Caco-2 (cell line): ENCODE measurements at regions not wholly inside any gene's neighbourhood (a gene's known extent, or its start where the extent isn't known, plus 50 kb on each side); places are given as distances from the start of the nearest gene placed in this dataset.

Experiments used
- BruUV-seq: library from RNA; stranded (reverse); fragments of 400-500 nt; replicated peaks from 2 replicates; lab custom pipeline; 2021; lab: Mats Ljungman, UMichigan
- CTCF ChIA-PET: fragments of 300-600 bp; sonication (Branson Sonifier 250); formaldehyde crosslinking; loops from one replicate; lab custom pipeline; 2022; ENCODE audit warnings: antibody characterized with exemption; lab: Charles Lee
- POLR2A ChIA-PET: fragments of 300-600 bp; sonication (Branson Sonifier 250); formaldehyde crosslinking; loops from one replicate; lab custom pipeline; 2022; ENCODE audit warnings: antibody characterized with exemption; lab: Charles Lee
- DNase-seq, 2 experiments: peaks; one replicate each; pipeline versions ENCODE4 v3.0.0 to v3.0.0-alpha.2; 2020 to 2022
- H3K27me3 ChIP-seq: replicated peaks from 2 replicates; pipeline ENCODE4 v1.6.0; 2011; ENCODE audit warnings: low read length; ENCODE audit not compliant: control insufficient read depth, insufficient read depth
- H3K36me3 ChIP-seq: 2 replicates; pipeline ENCODE4 v1.5.1; 2011; ENCODE audit warnings: low read length; ENCODE audit not compliant: control insufficient read depth, insufficient read depth
- H3K4me1 ChIP-seq: fragments of 250-450 bp; sonication (Bioruptor Pico); 2 replicates; pipeline ENCODE4 v1.5.1; 2020; ENCODE audit warnings: mild to moderate bottlenecking
- H3K4me3 ChIP-seq: 2 replicates; pipeline ENCODE4 v1.5.1; 2011; ENCODE audit warnings: low read depth, mild to moderate bottlenecking, control low read depth, low read length
- H3K9me3 ChIP-seq: fragments of 250-450 bp; sonication (Bioruptor Pico); 2 replicates; pipeline ENCODE4 v1.5.1; 2020; ENCODE audit warnings: mild to moderate bottlenecking, moderate library complexity
- H3K27ac Mint-ChIP-seq: one replicate; pipeline ENCODE4 v1.8.0; 2022; ENCODE audit warnings: mixed read lengths; ENCODE audit not compliant: unreplicated experiment
- H3K27me3 Mint-ChIP-seq: one replicate; pipeline ENCODE4 v1.8.0; 2022; ENCODE audit warnings: mixed read lengths; ENCODE audit not compliant: insufficient read depth, unreplicated experiment
- H3K36me3 Mint-ChIP-seq: one replicate; pipeline ENCODE4 v1.8.0; 2022; ENCODE audit warnings: mild to moderate bottlenecking, mixed read lengths; ENCODE audit not compliant: insufficient read depth, unreplicated experiment
- H3K4me1 Mint-ChIP-seq: one replicate; pipeline ENCODE4 v1.8.0; 2022; ENCODE audit warnings: low read depth, mixed read lengths; ENCODE audit not compliant: unreplicated experiment
- H3K4me3 Mint-ChIP-seq: one replicate; pipeline ENCODE4 v1.8.0; 2022; ENCODE audit warnings: mild to moderate bottlenecking, moderate library complexity, mixed read lengths; ENCODE audit not compliant: unreplicated experiment
- H3K9me3 Mint-ChIP-seq: one replicate; pipeline ENCODE4 v1.8.0; 2022; ENCODE audit warnings: mixed read lengths; ENCODE audit not compliant: unreplicated experiment
- intact Hi-C: fragments of 100-400 bp; cut with micrococcal nuclease; formaldehyde crosslinking; loops from one replicate; pipeline ENCODE4 v1.10.0; 2022; ENCODE audit not compliant: unreplicated experiment
- TF ChIP-seq, protein P1 (sequence below), 2 experiments: fragments of 200-600 bp in 1 of 2; IDR thresholded peaks; 1 replicate in 1 of 2; 2 replicates in 1 of 2; pipeline versions ENCODE4 v1.5.1 to v1.8.0; 2011 to 2022; ENCODE audit warnings: antibody characterized with exemption in 1 of 2, control low read depth in 1 of 2, inconsistent platforms in 1 of 2, low read depth in 1 of 2, low read length in 1 of 2, mild to moderate bottlenecking in 1 of 2, moderate library complexity in 1 of 2; ENCODE audit not compliant: insufficient read depth in 1 of 2, severe bottlenecking in 1 of 2, unreplicated experiment in 1 of 2

DNA sequence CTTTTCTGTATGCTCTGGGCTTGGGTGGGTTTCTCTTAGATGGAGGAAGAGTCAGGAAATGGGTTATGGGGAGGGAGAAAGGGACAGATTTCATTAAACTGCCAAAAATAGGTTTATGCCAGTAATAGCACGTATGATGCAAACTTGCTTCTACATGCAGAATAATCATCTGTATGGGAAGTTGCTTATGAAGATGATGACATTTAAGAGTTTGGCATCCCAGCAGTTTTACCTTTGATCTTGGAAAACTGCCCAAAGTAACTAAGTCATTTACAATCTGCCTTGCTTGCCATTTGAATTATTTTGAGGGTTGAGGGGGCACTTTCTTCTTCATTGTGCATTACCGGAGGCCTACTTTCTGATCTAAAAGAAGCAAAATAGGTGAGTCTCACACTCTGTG lies 282.9 kb upstream of the ANKRD55 start:
- no peaks in the 10 kb centered on the region for H3K9me3 ChIP-seq
- Mint-ChIP-seq H3K36me3 (no peaks in the 10 kb centered on the region), H3K4me3 (no peak overlapping the region), H3K27ac (no peak overlapping the region), H3K27me3 (no peaks in the 10 kb centered on the region), H3K9me3 (no peaks in the 10 kb centered on the region), H3K4me1 (peaks cover 17% of the 10 kb centered on the region)
- peaks cover 11% of the 10 kb centered on the region for H3K4me1 ChIP-seq
- DNase-seq, result no peak
- no peaks in the 10 kb centered on the region for H3K27me3 ChIP-seq
- no peaks in the 10 kb centered on the region for H3K36me3 ChIP-seq
- CTCF ChIA-PET, result no interaction called here
- H3K4me3 ChIP-seq, result no peak overlapping the region
- POLR2A ChIA-PET, result no interaction called here
- TF ChIP-seq, protein P1, sequence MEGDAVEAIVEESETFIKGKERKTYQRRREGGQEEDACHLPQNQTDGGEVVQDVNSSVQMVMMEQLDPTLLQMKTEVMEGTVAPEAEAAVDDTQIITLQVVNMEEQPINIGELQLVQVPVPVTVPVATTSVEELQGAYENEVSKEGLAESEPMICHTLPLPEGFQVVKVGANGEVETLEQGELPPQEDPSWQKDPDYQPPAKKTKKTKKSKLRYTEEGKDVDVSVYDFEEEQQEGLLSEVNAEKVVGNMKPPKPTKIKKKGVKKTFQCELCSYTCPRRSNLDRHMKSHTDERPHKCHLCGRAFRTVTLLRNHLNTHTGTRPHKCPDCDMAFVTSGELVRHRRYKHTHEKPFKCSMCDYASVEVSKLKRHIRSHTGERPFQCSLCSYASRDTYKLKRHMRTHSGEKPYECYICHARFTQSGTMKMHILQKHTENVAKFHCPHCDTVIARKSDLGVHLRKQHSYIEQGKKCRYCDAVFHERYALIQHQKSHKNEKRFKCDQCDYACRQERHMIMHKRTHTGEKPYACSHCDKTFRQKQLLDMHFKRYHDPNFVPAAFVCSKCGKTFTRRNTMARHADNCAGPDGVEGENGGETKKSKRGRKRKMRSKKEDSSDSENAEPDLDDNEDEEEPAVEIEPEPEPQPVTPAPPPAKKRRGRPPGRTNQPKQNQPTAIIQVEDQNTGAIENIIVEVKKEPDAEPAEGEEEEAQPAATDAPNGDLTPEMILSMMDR (IDR thresholded peaks at IDR 0.05; ENCODE audit: insufficient read depth in 1 of 2, low read depth in 1 of 2, low read length in 1 of 2, severe bottlenecking in 1 of 2, unreplicated experiment in 1 of 2), result no peak
- BruUV-seq, result no TSS peak
- intact Hi-C loops, result no loop called here

DNA sequence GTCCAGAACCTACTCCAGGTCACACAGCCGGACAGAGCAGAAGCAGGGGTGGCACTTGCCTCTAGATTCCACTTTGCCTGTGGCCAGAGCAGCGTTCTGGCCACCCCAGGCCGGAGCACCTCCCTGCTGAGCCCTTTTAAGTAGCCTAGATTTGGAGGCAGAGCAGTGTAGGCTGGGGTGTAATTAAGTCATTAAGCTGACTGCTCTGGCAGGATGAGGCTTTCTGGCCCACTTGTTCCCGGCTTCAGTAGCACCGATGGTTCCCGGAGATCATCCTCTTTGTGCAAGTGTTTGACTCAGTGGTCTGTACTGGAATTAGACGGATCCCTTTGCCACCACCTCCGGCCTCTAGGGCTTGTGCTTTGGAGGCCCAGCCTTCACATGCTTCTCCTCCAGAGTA lies 281.9 kb upstream of the ANKRD55 start:
- H3K36me3 ChIP-seq, result no peaks in the 10 kb centered on the region
- ChIA-PET CTCF (no interaction called here), POLR2A (no interaction called here)
- intact Hi-C loops, result no loop called here
- Mint-ChIP-seq H3K9me3 (no peaks in the 10 kb centered on the region), H3K4me3 (no peak overlapping the region), H3K27me3 (no peaks in the 10 kb centered on the region), H3K27ac (no peak overlapping the region), H3K4me1 (peaks cover 26% of the 10 kb centered on the region), H3K36me3 (no peaks in the 10 kb centered on the region)
- no peaks in the 10 kb centered on the region for H3K9me3 ChIP-seq
- no peak for DNase-seq
- no peak overlapping the region for H3K4me3 ChIP-seq
- H3K27me3 ChIP-seq, result no peaks in the 10 kb centered on the region
- TF ChIP-seq, protein P1 (IDR thresholded peaks at IDR 0.05; ENCODE audit: insufficient read depth in 1 of 2, low read depth in 1 of 2, low read length in 1 of 2, severe bottlenecking in 1 of 2, unreplicated experiment in 1 of 2), result no peak
- no TSS peak for BruUV-seq
- H3K4me1 ChIP-seq, result peaks cover 11% of the 10 kb centered on the region

DNA sequence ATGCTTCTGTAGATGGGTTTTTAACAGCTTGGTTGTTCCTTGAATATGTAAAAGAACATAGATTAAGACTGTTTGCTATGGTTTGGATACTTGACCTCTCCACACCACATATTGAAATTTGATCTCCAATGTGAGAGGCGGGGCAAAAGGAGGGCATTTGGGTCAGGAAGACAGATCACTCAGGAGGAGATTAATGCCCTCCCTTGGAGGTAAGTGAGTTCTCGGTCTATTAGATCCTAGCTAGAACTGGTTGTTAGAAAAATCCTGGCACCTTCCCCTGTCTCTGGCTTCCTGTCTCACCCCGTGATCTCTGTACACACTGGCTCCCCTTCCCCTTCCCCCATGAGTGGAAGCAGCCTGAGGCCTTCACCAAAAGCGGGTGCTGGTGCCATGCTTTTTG lies 281.1 kb upstream of the ANKRD55 start:
- H3K4me1 ChIP-seq, result peaks cover 17% of the 10 kb centered on the region
- CTCF ChIA-PET, result no interaction called here
- no peaks in the 10 kb centered on the region for H3K36me3 Mint-ChIP-seq

More for the DNA sequence above, 281.1 kb upstream of the ANKRD55 start:
- Histone ChIP-seq H3K27me3 (no peaks in the 10 kb centered on the region), H3K9me3 (no peaks in the 10 kb centered on the region), H3K36me3 (no peaks in the 10 kb centered on the region), H3K4me3 (no peak overlapping the region)
- Mint-ChIP-seq H3K4me1 (peaks cover 31% of the 10 kb centered on the region), H3K9me3 (no peaks in the 10 kb centered on the region), H3K27ac (no peak overlapping the region), H3K4me3 (no peak overlapping the region), H3K27me3 (no peaks in the 10 kb centered on the region)
- BruUV-seq, result no TSS peak
- DNase-seq, result no peak
- intact Hi-C loops, result no loop called here
- TF ChIP-seq, protein P1 (IDR thresholded peaks at IDR 0.05; ENCODE audit: insufficient read depth in 1 of 2, low read depth in 1 of 2, low read length in 1 of 2, severe bottlenecking in 1 of 2, unreplicated experiment in 1 of 2), result no peak
- POLR2A ChIA-PET, result no interaction called here
